Trophoblast cell (in vitro differentiated cells and primary cell): ENCODE measurements at regions not wholly inside any gene's neighbourhood (a gene's known extent, or its start where the extent isn't known, plus 50 kb on each side); places are given as distances from the start of the nearest gene placed in this dataset.

ENCODE experiments used
- DNase-seq, 2 donors: peaks; one replicate each; pipeline ENCODE4 v3.0.0-alpha.2; 2016
- H2AFZ ChIP-seq: 2 replicates; pipeline ENCODE4 v1.6.1; 2013; ENCODE audit warnings: low read length, moderate library complexity, mild to moderate bottlenecking; ENCODE audit not compliant: insufficient read depth, poor library complexity
- H2AK5ac ChIP-seq: 2 replicates; pipeline ENCODE4 v1.6.1; 2013; ENCODE audit warnings: mild to moderate bottlenecking, low read length
- H2BK120ac ChIP-seq: 2 replicates; pipeline ENCODE4 v1.6.1; 2013; ENCODE audit warnings: low read length, mild to moderate bottlenecking, moderate library complexity; ENCODE audit not compliant: insufficient read depth, poor library complexity
- H2BK12ac ChIP-seq: 2 replicates; pipeline ENCODE4 v1.6.1; 2013; ENCODE audit warnings: mild to moderate bottlenecking, low read length, moderate library complexity
- H2BK5ac ChIP-seq: 2 replicates; pipeline ENCODE4 v1.6.1; 2013; ENCODE audit warnings: low read length, low read depth, moderate library complexity, mild to moderate bottlenecking; ENCODE audit not compliant: poor library complexity
- H3K14ac ChIP-seq: 2 replicates; pipeline ENCODE4 v1.6.1; 2013; ENCODE audit warnings: mild to moderate bottlenecking, low read length
- H3K18ac ChIP-seq: 2 replicates; pipeline ENCODE4 v1.6.1; 2013; ENCODE audit warnings: mild to moderate bottlenecking, low read length
- H3K23ac ChIP-seq: 2 replicates; pipeline ENCODE4 v1.6.1; 2013; ENCODE audit warnings: low read length
- H3K27ac ChIP-seq: 2 replicates; pipeline ENCODE4 v1.5.1; 2013; ENCODE audit warnings: low read depth, mild to moderate bottlenecking, inconsistent platforms, low read length, moderate library complexity
- H3K27me3 ChIP-seq: 2 replicates; pipeline ENCODE4 v1.6.1; 2013; ENCODE audit warnings: inconsistent platforms, mild to moderate bottlenecking, low read length, moderate library complexity; ENCODE audit not compliant: insufficient read depth
- H3K36me3 ChIP-seq, 2 experiments: 1 replicate in 1 of 2; 2 replicates in 1 of 2; pipeline ENCODE4 v1.6.1; 2013; ENCODE audit warnings: low read length in 2 of 2, mild to moderate bottlenecking in 2 of 2, moderate library complexity in 1 of 2; ENCODE audit not compliant: insufficient read depth in 2 of 2, control insufficient read depth in 1 of 2
- H3K4ac ChIP-seq: 2 replicates; pipeline ENCODE4 v1.6.1; 2013; ENCODE audit warnings: low read depth, mild to moderate bottlenecking, low read length, moderate library complexity
- H3K4me1 ChIP-seq, 2 experiments: 1 replicate in 1 of 2; 2 replicates in 1 of 2; pipeline ENCODE4 v1.6.1; 2013; ENCODE audit warnings: low read length in 2 of 2, mild to moderate bottlenecking in 2 of 2, moderate library complexity in 1 of 2; ENCODE audit not compliant: insufficient read depth in 2 of 2, control insufficient read depth in 1 of 2
- H3K4me2 ChIP-seq: 2 replicates; pipeline ENCODE4 v1.6.1; 2013; ENCODE audit warnings: inconsistent platforms, mild to moderate bottlenecking, low read length, moderate library complexity
- H3K4me3 ChIP-seq: 2 replicates; pipeline ENCODE4 v1.5.1; 2013; ENCODE audit warnings: mild to moderate bottlenecking, low read depth, low read length, inconsistent platforms
- H3K79me1 ChIP-seq: one replicate; pipeline ENCODE4 v1.6.1; 2013; ENCODE audit warnings: low read length
- H3K79me2 ChIP-seq: 2 replicates; pipeline ENCODE4 v1.6.1; 2013; ENCODE audit warnings: low read length, mild to moderate bottlenecking; ENCODE audit not compliant: control insufficient read depth, insufficient read depth, poor library complexity
- H3K9ac ChIP-seq: 2 replicates; pipeline ENCODE4 v1.6.1; 2013; ENCODE audit warnings: mild to moderate bottlenecking, low read length
- H3K9me3 ChIP-seq: 2 replicates; pipeline ENCODE4 v1.6.1; 2013; ENCODE audit warnings: low read depth, mild to moderate bottlenecking, control low read depth, inconsistent platforms, low read length; ENCODE audit not compliant: insufficient read depth
- H4K12ac ChIP-seq: 2 replicates; pipeline ENCODE4 v1.6.1; 2013; ENCODE audit warnings: low read depth, mild to moderate bottlenecking, low read length, moderate library complexity
- H4K8ac ChIP-seq: 2 replicates; pipeline ENCODE4 v1.6.1; 2013; ENCODE audit warnings: low read depth, mild to moderate bottlenecking, low read length, moderate library complexity
- H4K91ac ChIP-seq: one replicate; pipeline ENCODE4 v1.6.1; 2013; ENCODE audit warnings: low read depth, mild to moderate bottlenecking, low read length, moderate library complexity
- WGBS: extraction: QIAGEN DNeasy Blood & Tissue Kit; methylation state at CpG from one replicate; pipeline ENCODE4 v1.1.7; 2013; ENCODE audit warnings: missing lambda C conversion rate; ENCODE audit not compliant: insufficient read length, insufficient coverage; ENCODE audit errors: extremely low coverage; 5-methylcytosine and 5-hydroxymethylcytosine counted together

- Histone ChIP-seq H3K9me3 (no peaks in the 10 kb centered on the region), H3K27ac (no peak overlapping the region), H2AFZ (no peak overlapping the region), H3K4me2 (no peak overlapping the region), H4K91ac (no peak overlapping the region), H3K27me3 (no peaks in the 10 kb centered on the region), H2BK120ac (no peak overlapping the region), H3K14ac (no peak overlapping the region), H3K4me3 (no peak overlapping the region), H4K8ac (no peak overlapping the region), H3K4me1 (no peaks in the 10 kb centered on the region), H4K12ac (no peak overlapping the region), H2AK5ac (no peak overlapping the region), H3K79me2 (no peaks in the 10 kb centered on the region), H2BK12ac (no peak overlapping the region), H3K18ac (no peak overlapping the region), H3K9ac (no peak overlapping the region), H3K4ac (no peak overlapping the region), H3K79me1 (no peaks in the 10 kb centered on the region), H3K36me3 (no peaks in the 10 kb centered on the region), H3K23ac (no peak overlapping the region), H2BK5ac (no peak overlapping the region)
- DNase-seq: no peak
- no CpG with 5 or more reads among the region's 2 CpGs for WGBS
Observed at GRCh38 chr2:167726788-167727187, 520.6 kb downstream of the STK39 start.

GRCh38 chr2:167721593-167721992 lies 525.8 kb downstream of the STK39 start:
- Histone ChIP-seq H3K27ac (no peak overlapping the region), H3K14ac (no peak overlapping the region), H3K9ac (no peak overlapping the region), H3K4ac (no peak overlapping the region), H3K4me1 (no peaks in the 10 kb centered on the region), H3K18ac (no peak overlapping the region), H3K27me3 (no peaks in the 10 kb centered on the region), H2AK5ac (no peak overlapping the region), H4K91ac (no peak overlapping the region), H3K36me3 (no peaks in the 10 kb centered on the region), H2AFZ (no peak overlapping the region), H3K23ac (no peak overlapping the region), H4K12ac (no peak overlapping the region), H2BK120ac (no peak overlapping the region), H3K4me3 (no peak overlapping the region), H2BK12ac (no peak overlapping the region), H3K9me3 (no peaks in the 10 kb centered on the region), H3K4me2 (no peak overlapping the region), H4K8ac (no peak overlapping the region), H2BK5ac (no peak overlapping the region), H3K79me2 (no peaks in the 10 kb centered on the region), H3K79me1 (no peaks in the 10 kb centered on the region)
- DNase-seq: no peak
- no CpG with 5 or more reads among the region's 3 CpGs for WGBS

GRCh38 chr2:167719410-167719809 lies 528.0 kb downstream of the STK39 start:
- H2AFZ ChIP-seq: no peak overlapping the region
- H4K8ac ChIP-seq: no peak overlapping the region
- no peak overlapping the region for H3K18ac ChIP-seq
- H4K12ac ChIP-seq: no peak overlapping the region
- no peaks in the 10 kb centered on the region for H3K9me3 ChIP-seq
- H3K79me1 ChIP-seq: no peaks in the 10 kb centered on the region
- H2BK120ac ChIP-seq: no peak overlapping the region
- no peaks in the 10 kb centered on the region for H3K27me3 ChIP-seq
- H3K36me3 ChIP-seq: no peaks in the 10 kb centered on the region
- H3K4me2 ChIP-seq: no peak overlapping the region
- no peak overlapping the region for H2BK5ac ChIP-seq
- DNase-seq: no peak
- H2BK12ac ChIP-seq: no peak overlapping the region
- H3K4ac ChIP-seq: no peak overlapping the region
- H3K14ac ChIP-seq: no peak overlapping the region
- H3K79me2 ChIP-seq: no peaks in the 10 kb centered on the region
- H3K23ac ChIP-seq: no peak overlapping the region
- H4K91ac ChIP-seq: no peak overlapping the region
- H3K4me3 ChIP-seq: no peak overlapping the region
- WGBS: no CpG with 5 or more reads among the region's 4 CpGs
- no peaks in the 10 kb centered on the region for H3K4me1 ChIP-seq
- no peak overlapping the region for H3K27ac ChIP-seq
- H2AK5ac ChIP-seq: no peak overlapping the region
- no peak overlapping the region for H3K9ac ChIP-seq

GRCh38 chr2:167718560-167718959 lies 528.8 kb downstream of the STK39 start:
- no peak overlapping the region for H2BK120ac ChIP-seq
- H3K18ac ChIP-seq: no peak overlapping the region
- H4K91ac ChIP-seq: no peak overlapping the region
- H3K4me1 ChIP-seq: no peaks in the 10 kb centered on the region
- H4K8ac ChIP-seq: no peak overlapping the region
- no peaks in the 10 kb centered on the region for H3K27me3 ChIP-seq
- H4K12ac ChIP-seq: no peak overlapping the region
- no CpG with 5 or more reads among the region's 1 CpG for WGBS
- no peak overlapping the region for H2BK5ac ChIP-seq
- H2AFZ ChIP-seq: no peak overlapping the region
- H3K4me2 ChIP-seq: no peak overlapping the region
- H2AK5ac ChIP-seq: no peak overlapping the region
- H3K4ac ChIP-seq: no peak overlapping the region
- no peak overlapping the region for H3K14ac ChIP-seq
- no peaks in the 10 kb centered on the region for H3K36me3 ChIP-seq
- H3K9ac ChIP-seq: no peak overlapping the region
- DNase-seq: no peak
- no peak overlapping the region for H2BK12ac ChIP-seq
- no peaks in the 10 kb centered on the region for H3K79me2 ChIP-seq
- no peaks in the 10 kb centered on the region for H3K9me3 ChIP-seq
- H3K79me1 ChIP-seq: no peaks in the 10 kb centered on the region
- H3K23ac ChIP-seq: no peak overlapping the region
- H3K27ac ChIP-seq: no peak overlapping the region
- H3K4me3 ChIP-seq: no peak overlapping the region
